C4-2B (cell line): ENCODE measurements at regions not wholly inside any gene's neighbourhood (a gene's known extent, or its start where the extent isn't known, plus 50 kb on each side); places are given as distances from the start of the nearest gene placed in this dataset.

ENCODE experiments used
- ZFX ChIP-seq: fragments of 450-650 bp; IDR thresholded peaks from 2 replicates; pipeline ENCODE4 v1.6.1; 2017
- TF ChIP-seq, protein P1 (sequence below): fragments of 450-650 bp; conservative IDR thresholded peaks from 2 replicates; pipeline ENCODE4 v1.5.1; 2017; ENCODE audit warnings: mild to moderate bottlenecking

DNA sequence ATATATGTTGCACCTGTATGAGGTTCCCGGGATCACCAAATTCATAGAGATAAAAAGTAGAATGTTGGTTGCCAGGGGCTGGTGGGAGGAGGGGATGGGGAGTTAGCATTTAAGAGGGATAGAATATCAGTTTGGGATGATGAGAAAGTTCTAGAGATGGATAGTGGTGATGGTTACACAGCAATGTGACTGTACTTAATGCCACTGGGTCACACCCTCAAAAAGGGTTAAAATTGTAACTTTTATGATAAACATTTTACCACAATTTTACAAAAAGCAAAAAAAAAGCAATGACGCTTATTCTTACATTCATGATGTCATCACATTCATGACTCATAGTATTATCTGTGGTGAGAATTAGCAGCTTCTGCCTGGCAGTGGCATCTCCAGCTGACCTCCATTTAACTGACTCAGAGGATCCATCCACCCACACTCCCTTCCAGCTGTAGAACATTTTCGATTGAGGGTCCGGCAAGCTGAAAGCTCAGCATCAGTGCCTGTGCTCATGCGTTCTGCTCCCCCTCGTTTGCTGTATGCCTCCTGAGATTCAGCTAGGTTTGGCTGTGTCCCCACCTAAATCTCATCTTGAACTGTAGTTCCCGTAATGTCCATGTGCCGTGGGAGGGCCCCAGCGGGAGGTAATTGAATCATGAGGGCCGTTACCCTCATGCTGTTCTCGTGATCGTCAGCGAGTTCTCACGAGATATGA is 64.8 kb upstream of the TMEM260 start:
- TF ChIP-seq, protein P1, sequence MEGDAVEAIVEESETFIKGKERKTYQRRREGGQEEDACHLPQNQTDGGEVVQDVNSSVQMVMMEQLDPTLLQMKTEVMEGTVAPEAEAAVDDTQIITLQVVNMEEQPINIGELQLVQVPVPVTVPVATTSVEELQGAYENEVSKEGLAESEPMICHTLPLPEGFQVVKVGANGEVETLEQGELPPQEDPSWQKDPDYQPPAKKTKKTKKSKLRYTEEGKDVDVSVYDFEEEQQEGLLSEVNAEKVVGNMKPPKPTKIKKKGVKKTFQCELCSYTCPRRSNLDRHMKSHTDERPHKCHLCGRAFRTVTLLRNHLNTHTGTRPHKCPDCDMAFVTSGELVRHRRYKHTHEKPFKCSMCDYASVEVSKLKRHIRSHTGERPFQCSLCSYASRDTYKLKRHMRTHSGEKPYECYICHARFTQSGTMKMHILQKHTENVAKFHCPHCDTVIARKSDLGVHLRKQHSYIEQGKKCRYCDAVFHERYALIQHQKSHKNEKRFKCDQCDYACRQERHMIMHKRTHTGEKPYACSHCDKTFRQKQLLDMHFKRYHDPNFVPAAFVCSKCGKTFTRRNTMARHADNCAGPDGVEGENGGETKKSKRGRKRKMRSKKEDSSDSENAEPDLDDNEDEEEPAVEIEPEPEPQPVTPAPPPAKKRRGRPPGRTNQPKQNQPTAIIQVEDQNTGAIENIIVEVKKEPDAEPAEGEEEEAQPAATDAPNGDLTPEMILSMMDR: no peak
- no peak for TF ChIP-seq ZFX
